ENCODE measurements at regions not wholly inside any gene's neighbourhood (a gene's known extent, or its start where the extent isn't known, plus 50 kb on each side); places are given as distances from the start of the nearest gene placed in this dataset.

GRCh38 chr14:35985474-35986218 is 159.5 kb downstream of the BRMS1L start:
- TF ChIP-seq, protein P1, sequence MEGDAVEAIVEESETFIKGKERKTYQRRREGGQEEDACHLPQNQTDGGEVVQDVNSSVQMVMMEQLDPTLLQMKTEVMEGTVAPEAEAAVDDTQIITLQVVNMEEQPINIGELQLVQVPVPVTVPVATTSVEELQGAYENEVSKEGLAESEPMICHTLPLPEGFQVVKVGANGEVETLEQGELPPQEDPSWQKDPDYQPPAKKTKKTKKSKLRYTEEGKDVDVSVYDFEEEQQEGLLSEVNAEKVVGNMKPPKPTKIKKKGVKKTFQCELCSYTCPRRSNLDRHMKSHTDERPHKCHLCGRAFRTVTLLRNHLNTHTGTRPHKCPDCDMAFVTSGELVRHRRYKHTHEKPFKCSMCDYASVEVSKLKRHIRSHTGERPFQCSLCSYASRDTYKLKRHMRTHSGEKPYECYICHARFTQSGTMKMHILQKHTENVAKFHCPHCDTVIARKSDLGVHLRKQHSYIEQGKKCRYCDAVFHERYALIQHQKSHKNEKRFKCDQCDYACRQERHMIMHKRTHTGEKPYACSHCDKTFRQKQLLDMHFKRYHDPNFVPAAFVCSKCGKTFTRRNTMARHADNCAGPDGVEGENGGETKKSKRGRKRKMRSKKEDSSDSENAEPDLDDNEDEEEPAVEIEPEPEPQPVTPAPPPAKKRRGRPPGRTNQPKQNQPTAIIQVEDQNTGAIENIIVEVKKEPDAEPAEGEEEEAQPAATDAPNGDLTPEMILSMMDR (IDR thresholded peaks at IDR 0.05) = no peak
- no peak for TF ChIP-seq POLR2A (IDR thresholded peaks at IDR 0.05)

All from adrenal gland (tissue), 5 donors.